B cell (primary cell): ENCODE measurements at regions not wholly inside any gene's neighbourhood (a gene's known extent, or its start where the extent isn't known, plus 50 kb on each side); places are given as distances from the start of the nearest gene placed in this dataset.

Source experiments
- ATAC-seq: fragments of 200-7000 bp; cut with Tn5 transposase; one replicate; pipeline ENCODE4 v1.10.0; 2021; ENCODE audit warnings: low read depth, mild to moderate bottlenecking, moderate number of reproducible peaks, moderate library complexity
- CTCF ChIA-PET: fragments of 350-600 bp; sonication (Branson Sonifier 250); formaldehyde crosslinking; loops from one replicate; lab custom pipeline; 2021; ENCODE audit warnings: antibody characterized with exemption, inconsistent platforms; lab: Charles Lee
- POLR2A ChIA-PET: fragments of 350-600 bp; sonication (Branson Sonifier 250); formaldehyde crosslinking; loops from one replicate; lab custom pipeline; 2021; ENCODE audit warnings: antibody characterized with exemption; lab: Charles Lee
- DNase-seq: peaks from one replicate; pipeline ENCODE4 v3.0.0; 2013
- H2AFZ ChIP-seq: 2 replicates; pipeline ENCODE4 v1.6.1; 2012; ENCODE audit warnings: mild to moderate bottlenecking, low read depth, low read length; ENCODE audit not compliant: insufficient read depth, poor library complexity, severe bottlenecking
- H3K27ac ChIP-seq, 2 donors: 1 replicate in 1 of 2; 2 replicates in 1 of 2; pipeline ENCODE4 v1.5.1; 2012 to 2013; ENCODE audit warnings: low read length in 2 of 2, mild to moderate bottlenecking in 2 of 2, moderate library complexity in 1 of 2
- H3K27me3 ChIP-seq, 4 experiments: fragments of 200-600 bp in 1 of 4; sonication (generic) in 1 of 4; replicated peaks in 1 of 4; 1 replicate in 2 of 4; 2 replicates in 2 of 4; pipeline versions ENCODE4 v1.6.1 to v1.7.0; 2013 to 2016; ENCODE audit warnings: low read length in 3 of 4, mild to moderate bottlenecking in 2 of 4, mixed read lengths in 1 of 4, moderate library complexity in 1 of 4; ENCODE audit not compliant: insufficient read depth in 4 of 4, control insufficient read depth in 3 of 4; ENCODE audit errors: control extremely low read depth in 1 of 4
- H3K36me3 ChIP-seq, 2 experiments: replicated peaks in 1 of 2; 1 replicate in 1 of 2; 2 replicates in 1 of 2; pipeline versions ENCODE4 v1.6.1 to v1.7.1; 2013; ENCODE audit warnings: low read length in 1 of 2; ENCODE audit not compliant: insufficient read depth in 2 of 2, control insufficient read depth in 1 of 2; ENCODE audit errors: control extremely low read depth in 1 of 2, extremely low read depth in 1 of 2
- H3K4me1 ChIP-seq, 2 donors: fragments of 200-600 bp in 1 of 2; sonication (generic) in 1 of 2; 1 replicate in 1 of 2; 2 replicates in 1 of 2; pipeline versions ENCODE4 v1.5.1 to v1.6.1; 2013 to 2017; ENCODE audit warnings: low read length in 2 of 2; ENCODE audit not compliant: control insufficient read depth in 2 of 2, insufficient read depth in 2 of 2
- H3K4me2 ChIP-seq: replicated peaks from 2 replicates; pipeline ENCODE3; 2012; ENCODE audit warnings: mild to moderate bottlenecking, low read depth, low read length; ENCODE audit not compliant: poor library complexity, severe bottlenecking
- H3K4me3 ChIP-seq, 5 experiments: fragments of 200-600 bp in 1 of 5; sonication (generic) in 1 of 5; 1 replicate in 3 of 5; 2 replicates in 2 of 5; pipeline versions ENCODE4 v1.5.1 to v1.7.0; 2011 to 2016; ENCODE audit warnings: low read length in 4 of 5, mild to moderate bottlenecking in 4 of 5, low read depth in 2 of 5, control low read depth in 1 of 5, moderate library complexity in 1 of 5; ENCODE audit not compliant: insufficient read depth in 1 of 5; ENCODE audit errors: control extremely low read depth in 1 of 5, extremely low read depth in 1 of 5
- H3K79me2 ChIP-seq: fragments of 200-600 bp; sonication (generic); one replicate; pipeline ENCODE4 v1.6.0; 2016; ENCODE audit warnings: low read length; ENCODE audit not compliant: control insufficient read depth, insufficient read depth
- H3K9ac ChIP-seq: fragments of 200-600 bp; sonication (generic); 2 replicates; pipeline ENCODE4 v1.6.1; 2017; ENCODE audit warnings: mild to moderate bottlenecking, low read length, moderate library complexity
- H3K9me3 ChIP-seq, 3 donors: one replicate each; pipeline versions ENCODE4 v1.6.1 to v1.7.1; 2013; ENCODE audit warnings: low read length in 2 of 3; ENCODE audit not compliant: control insufficient read depth in 2 of 3, insufficient read depth in 1 of 3; ENCODE audit errors: control extremely low read depth in 1 of 3
- H4K20me1 ChIP-seq: 2 replicates; pipeline ENCODE4 v1.6.0; 2012; ENCODE audit warnings: mild to moderate bottlenecking, low read length; ENCODE audit not compliant: insufficient read depth, control insufficient read depth, poor library complexity, severe bottlenecking
- H3K27ac Mint-ChIP-seq: one replicate; pipeline ENCODE4 v1.8.0; 2021; ENCODE audit warnings: mixed read lengths
- H3K27me3 Mint-ChIP-seq: one replicate; pipeline ENCODE4 v1.8.0; 2021; ENCODE audit warnings: mixed read lengths
- H3K4me1 Mint-ChIP-seq: one replicate; pipeline ENCODE4 v1.8.0; 2021; ENCODE audit warnings: mixed read lengths
- H3K4me3 Mint-ChIP-seq: one replicate; pipeline ENCODE4 v1.8.0; 2021; ENCODE audit warnings: mixed read lengths
- H3K9me3 Mint-ChIP-seq: one replicate; pipeline ENCODE4 v1.8.0; 2022; ENCODE audit warnings: mixed read lengths; ENCODE audit not compliant: insufficient read depth
- EZH2 ChIP-seq: IDR thresholded peaks from 2 replicates; pipeline ENCODE4 v1.6.1; 2012; ENCODE audit warnings: borderline replicate concordance, low read depth, mild to moderate bottlenecking, moderate library complexity, low read length; ENCODE audit not compliant: insufficient read depth, poor library complexity, severe bottlenecking
- WGBS: methylation state at CpG from one replicate; pipeline ENCODE4 v1.1.5; 2013; ENCODE audit warnings: missing lambda C conversion rate; ENCODE audit not compliant: insufficient coverage; 5-methylcytosine and 5-hydroxymethylcytosine counted together
- intact Hi-C: fragments of 100-400 bp; cut with micrococcal nuclease; formaldehyde crosslinking; loops from one replicate; pipeline ENCODE4 v1.10.0; 2022
- TF ChIP-seq, protein P1 (sequence below): fragments of 200-600 bp; IDR thresholded peaks from one replicate; pipeline ENCODE4 v1.8.0; 2022; ENCODE audit warnings: antibody characterized with exemption, mild to moderate bottlenecking

GRCh38 chr1:118252624-118253023, 67.6 kb upstream of the SPAG17 start:
- H3K27ac ChIP-seq, result no peak overlapping the region
- no peaks in the 10 kb centered on the region for H3K36me3 ChIP-seq
- ATAC-seq (no peak), DNase-seq (no peak)
- no peak overlapping the region for H3K4me3 Mint-ChIP-seq
- no peaks in the 10 kb centered on the region for H3K9me3 Mint-ChIP-seq
- POLR2A ChIA-PET, result no interaction called here
- H3K9me3 ChIP-seq, result no peaks in the 10 kb centered on the region
- 100% methylated on average over 1 of the region's 3 CpGs for WGBS
- intact Hi-C loops, result no loop called here
- TF ChIP-seq, protein P1, sequence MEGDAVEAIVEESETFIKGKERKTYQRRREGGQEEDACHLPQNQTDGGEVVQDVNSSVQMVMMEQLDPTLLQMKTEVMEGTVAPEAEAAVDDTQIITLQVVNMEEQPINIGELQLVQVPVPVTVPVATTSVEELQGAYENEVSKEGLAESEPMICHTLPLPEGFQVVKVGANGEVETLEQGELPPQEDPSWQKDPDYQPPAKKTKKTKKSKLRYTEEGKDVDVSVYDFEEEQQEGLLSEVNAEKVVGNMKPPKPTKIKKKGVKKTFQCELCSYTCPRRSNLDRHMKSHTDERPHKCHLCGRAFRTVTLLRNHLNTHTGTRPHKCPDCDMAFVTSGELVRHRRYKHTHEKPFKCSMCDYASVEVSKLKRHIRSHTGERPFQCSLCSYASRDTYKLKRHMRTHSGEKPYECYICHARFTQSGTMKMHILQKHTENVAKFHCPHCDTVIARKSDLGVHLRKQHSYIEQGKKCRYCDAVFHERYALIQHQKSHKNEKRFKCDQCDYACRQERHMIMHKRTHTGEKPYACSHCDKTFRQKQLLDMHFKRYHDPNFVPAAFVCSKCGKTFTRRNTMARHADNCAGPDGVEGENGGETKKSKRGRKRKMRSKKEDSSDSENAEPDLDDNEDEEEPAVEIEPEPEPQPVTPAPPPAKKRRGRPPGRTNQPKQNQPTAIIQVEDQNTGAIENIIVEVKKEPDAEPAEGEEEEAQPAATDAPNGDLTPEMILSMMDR, result no peak
- no peak for TF ChIP-seq EZH2
- CTCF ChIA-PET, result no interaction called here
- H3K27me3 ChIP-seq, result no peaks in the 10 kb centered on the region
- no peaks in the 10 kb centered on the region for H3K4me1 ChIP-seq
- no peaks in the 10 kb centered on the region for H4K20me1 ChIP-seq
- H3K9ac ChIP-seq, result no peak overlapping the region
- peaks cover 8% of the 10 kb centered on the region for H3K27me3 Mint-ChIP-seq
- H3K4me1 Mint-ChIP-seq, result no peaks in the 10 kb centered on the region
- no peak overlapping the region for H3K27ac Mint-ChIP-seq
- H3K4me2 ChIP-seq, result no peak overlapping the region
- H2AFZ ChIP-seq, result no peak overlapping the region
- H3K4me3 ChIP-seq, result no peak overlapping the region
- H3K79me2 ChIP-seq, result no peaks in the 10 kb centered on the region

DNA sequence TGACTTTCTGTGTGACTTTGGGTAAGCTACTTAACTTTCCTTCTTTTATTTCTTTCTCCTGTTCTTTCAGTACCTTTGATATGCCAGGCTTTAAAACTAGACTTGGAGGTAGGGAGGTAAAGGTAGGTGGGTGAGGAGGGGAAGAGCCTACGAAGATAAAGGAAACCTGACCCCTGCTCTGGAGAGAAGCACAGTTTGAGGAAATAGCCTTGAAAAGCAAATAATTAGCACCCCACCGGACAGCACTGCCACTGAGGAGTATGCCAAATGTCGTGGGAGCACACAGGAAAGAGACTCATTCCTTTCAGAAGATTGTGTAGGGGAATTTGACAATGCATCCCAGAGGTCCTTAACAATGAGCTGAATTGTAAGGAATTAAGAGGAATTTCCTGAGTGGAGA, 65.2 kb upstream of the SPAG17 start:
- peaks cover 8% of the 10 kb centered on the region for H3K27me3 Mint-ChIP-seq
- DNase-seq, result no peak
- Histone ChIP-seq H3K4me2 (no peak overlapping the region), H4K20me1 (no peaks in the 10 kb centered on the region), H3K9ac (no peak overlapping the region), H3K27me3 (no peaks in the 10 kb centered on the region), H3K27ac (no peak overlapping the region), H3K79me2 (no peaks in the 10 kb centered on the region), H3K36me3 (no peaks in the 10 kb centered on the region), H3K4me1 (no peaks in the 10 kb centered on the region), H3K9me3 (no peaks in the 10 kb centered on the region), H3K4me3 (no peak overlapping the region), H2AFZ (no peak overlapping the region)
- intact Hi-C loops, result no loop called here
- CTCF ChIA-PET, result no interaction called here
- H3K27ac Mint-ChIP-seq, result no peak overlapping the region
- H3K4me3 Mint-ChIP-seq, result no peak overlapping the region
- no peaks in the 10 kb centered on the region for H3K4me1 Mint-ChIP-seq
- no peaks in the 10 kb centered on the region for H3K9me3 Mint-ChIP-seq
- WGBS, result 63% methylated on average over 3 of the region's 3 CpGs
- ATAC-seq, result no peak
- TF ChIP-seq EZH2, result no peak
- TF ChIP-seq, protein P1, result no peak
- POLR2A ChIA-PET, result no interaction called here
